ENCODE measurements at regions not wholly inside any gene's neighbourhood (a gene's known extent, or its start where the extent isn't known, plus 50 kb on each side); places are given as distances from the start of the nearest gene placed in this dataset.

DNA sequence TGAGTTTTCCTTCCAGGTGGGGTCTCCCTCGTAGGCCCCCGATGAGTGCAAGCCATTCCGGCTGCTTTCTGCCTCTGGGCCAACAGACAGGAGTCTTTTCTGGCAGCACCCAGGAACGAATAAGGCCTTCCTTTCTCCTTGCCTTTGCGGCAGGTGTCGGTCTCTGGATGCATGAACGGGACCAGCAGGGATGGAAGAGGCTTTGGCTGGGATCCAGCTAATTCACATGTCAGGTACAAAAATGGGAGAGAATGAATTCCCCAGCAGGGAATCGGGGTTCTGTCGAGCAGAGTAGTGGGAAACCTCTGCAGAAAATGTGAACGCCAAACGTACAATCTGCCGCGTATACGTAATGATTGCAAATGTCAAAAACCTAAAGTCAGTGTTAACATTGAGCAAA is 146.1 kb upstream of the TBL1X start:
- TF ChIP-seq CTCF (tag by site-specific recombination; IDR thresholded peaks at IDR 0.05) (no peak), ZNF324 (tag by site-specific recombination; IDR thresholded peaks at IDR 0.05) (no peak), ZNF768 (tag by site-specific recombination; IDR thresholded peaks at IDR 0.05) (no peak), REST (tag by site-specific recombination; IDR thresholded peaks at IDR 0.05) (no peak), ZNF416 (tag by site-specific recombination; IDR thresholded peaks at IDR 0.05) (no peak), ZNF214 (tag by site-specific recombination; IDR thresholded peaks at IDR 0.05; ENCODE audit: borderline replicate concordance) (no peak), ZBTB1 (tag by site-specific recombination; IDR thresholded peaks at IDR 0.05) (no peak), PRDM4 (tag by site-specific recombination; IDR thresholded peaks at IDR 0.05) (no peak), ZNF366 (tag by site-specific recombination; conservative IDR thresholded peaks at IDR 0.05) (no peak), ZNF146 (tag by site-specific recombination; IDR thresholded peaks at IDR 0.05) (no peak)
- TF ChIP-seq, protein P1, sequence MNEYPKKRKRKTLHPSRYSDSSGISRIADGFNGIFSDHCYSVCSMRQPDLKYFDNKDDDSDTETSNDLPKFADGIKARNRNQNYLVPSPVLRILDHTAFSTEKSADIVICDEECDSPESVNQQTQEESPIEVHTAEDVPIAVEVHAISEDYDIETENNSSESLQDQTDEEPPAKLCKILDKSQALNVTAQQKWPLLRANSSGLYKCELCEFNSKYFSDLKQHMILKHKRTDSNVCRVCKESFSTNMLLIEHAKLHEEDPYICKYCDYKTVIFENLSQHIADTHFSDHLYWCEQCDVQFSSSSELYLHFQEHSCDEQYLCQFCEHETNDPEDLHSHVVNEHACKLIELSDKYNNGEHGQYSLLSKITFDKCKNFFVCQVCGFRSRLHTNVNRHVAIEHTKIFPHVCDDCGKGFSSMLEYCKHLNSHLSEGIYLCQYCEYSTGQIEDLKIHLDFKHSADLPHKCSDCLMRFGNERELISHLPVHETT (tag by site-specific recombination; IDR thresholded peaks at IDR 0.05): no peak
- TF ChIP-seq, protein P2, sequence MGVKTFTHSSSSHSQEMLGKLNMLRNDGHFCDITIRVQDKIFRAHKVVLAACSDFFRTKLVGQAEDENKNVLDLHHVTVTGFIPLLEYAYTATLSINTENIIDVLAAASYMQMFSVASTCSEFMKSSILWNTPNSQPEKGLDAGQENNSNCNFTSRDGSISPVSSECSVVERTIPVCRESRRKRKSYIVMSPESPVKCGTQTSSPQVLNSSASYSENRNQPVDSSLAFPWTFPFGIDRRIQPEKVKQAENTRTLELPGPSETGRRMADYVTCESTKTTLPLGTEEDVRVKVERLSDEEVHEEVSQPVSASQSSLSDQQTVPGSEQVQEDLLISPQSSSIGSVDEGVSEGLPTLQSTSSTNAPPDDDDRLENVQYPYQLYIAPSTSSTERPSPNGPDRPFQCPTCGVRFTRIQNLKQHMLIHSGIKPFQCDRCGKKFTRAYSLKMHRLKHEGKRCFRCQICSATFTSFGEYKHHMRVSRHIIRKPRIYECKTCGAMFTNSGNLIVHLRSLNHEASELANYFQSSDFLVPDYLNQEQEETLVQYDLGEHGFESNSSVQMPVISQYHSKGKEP (tag by site-specific recombination; IDR thresholded peaks at IDR 0.05): no peak
